ENCODE measurements at regions not wholly inside any gene's neighbourhood (a gene's known extent, or its start where the extent isn't known, plus 50 kb on each side); places are given as distances from the start of the nearest gene placed in this dataset.

- TF ChIP-seq CTCF (IDR thresholded peaks at IDR 0.05 in 2 of 3, conservative IDR thresholded peaks at IDR 0.05 in 1 of 3; ENCODE audit: borderline replicate concordance in 1 of 3, insufficient read depth in 1 of 3, low read depth in 2 of 3, low read length in 2 of 3) (no peak), REST (IDR thresholded peaks at IDR 0.05; ENCODE audit: low read depth) (no peak), POLR2AphosphoS5 (IDR thresholded peaks at IDR 0.05; ENCODE audit: low read depth, low read length) (no peak), POLR2A (IDR thresholded peaks at IDR 0.05; ENCODE audit: borderline replicate concordance, extremely low read depth, insufficient read depth, insufficient read length) (no peak)
Measured at GRCh38 chrX:116827063-116827462, 364.3 kb upstream of the CT83 start.

Data from HCT116 (cell line).